Loucy (cell line): ENCODE measurements at regions not wholly inside any gene's neighbourhood (a gene's known extent, or its start where the extent isn't known, plus 50 kb on each side); places are given as distances from the start of the nearest gene placed in this dataset.

ENCODE experiments used
- H2AFZ ChIP-seq: fragments of 200-600 bp; sonication (generic); 2 replicates; pipeline ENCODE4 v1.6.0; 2016; ENCODE audit warnings: antibody characterized with exemption, mild to moderate bottlenecking, low read length, moderate library complexity
- H3F3A ChIP-seq: fragments of 200-600 bp; 2 replicates; pipeline ENCODE4 v1.6.0; 2016; ENCODE audit warnings: antibody characterized with exemption, low read depth, mild to moderate bottlenecking
- H3K27me3 ChIP-seq: fragments of 200-600 bp; sonication (generic); 2 replicates; pipeline ENCODE4 v1.6.1; 2014; ENCODE audit warnings: low read length, mild to moderate bottlenecking; ENCODE audit not compliant: insufficient read depth, poor library complexity, severe bottlenecking
- H3K36me3 ChIP-seq: fragments of 200-600 bp; sonication (generic); 2 replicates; pipeline ENCODE4 v1.6.1; 2016; ENCODE audit warnings: low read length; ENCODE audit not compliant: insufficient read depth
- H3K4me1 ChIP-seq: fragments of 200-600 bp; sonication (generic); 2 replicates; pipeline ENCODE4 v1.5.1; 2014; ENCODE audit warnings: low read length, mild to moderate bottlenecking; ENCODE audit not compliant: insufficient read depth, poor library complexity, severe bottlenecking
- H3K4me2 ChIP-seq: fragments of 200-600 bp; sonication (generic); 2 replicates; pipeline ENCODE4 v1.6.0; 2014; ENCODE audit warnings: antibody characterized with exemption, low read length, low read depth, mild to moderate bottlenecking; ENCODE audit not compliant: poor library complexity, severe bottlenecking
- H3K4me3 ChIP-seq: fragments of 200-600 bp; sonication (generic); 2 replicates; pipeline ENCODE4 v1.5.1; 2014; ENCODE audit warnings: low read length, mild to moderate bottlenecking, mixed read lengths; ENCODE audit not compliant: poor library complexity, severe bottlenecking
- H3K79me2 ChIP-seq: fragments of 200-600 bp; sonication (generic); 2 replicates; pipeline ENCODE4 v1.6.1; 2014; ENCODE audit warnings: low read length; ENCODE audit not compliant: insufficient read depth
- H3K9ac ChIP-seq: fragments of 200-600 bp; sonication (generic); 2 replicates; pipeline ENCODE4 v1.6.0; 2014; ENCODE audit warnings: mild to moderate bottlenecking, low read depth, low read length, moderate library complexity; ENCODE audit not compliant: poor library complexity, severe bottlenecking
- H3K9me2 ChIP-seq: fragments of 200-600 bp; sonication (generic); replicated peaks from 2 replicates; pipeline ENCODE4 v1.6.1; 2016; ENCODE audit warnings: low read depth, low read length, mixed read lengths
- H3K9me3 ChIP-seq: fragments of 200-600 bp; sonication (generic); 2 replicates; pipeline ENCODE4 v1.6.1; 2014; ENCODE audit warnings: mild to moderate bottlenecking, antibody characterized with exemption, low read length, low read depth; ENCODE audit not compliant: insufficient read depth
- H4K20me1 ChIP-seq: fragments of 200-600 bp; sonication (generic); 2 replicates; pipeline ENCODE4 v1.6.0; 2014; ENCODE audit warnings: antibody characterized with exemption, low read length, mild to moderate bottlenecking; ENCODE audit not compliant: insufficient read depth, poor library complexity, severe bottlenecking
- CTCF ChIP-seq: fragments of 200-600 bp; sonication (generic); conservative IDR thresholded peaks from 2 replicates; pipeline ENCODE4 v1.5.1; 2014; ENCODE audit warnings: mild to moderate bottlenecking, antibody characterized with exemption, low read length
- EZH2phosphoT487 ChIP-seq: fragments of 200-600 bp; IDR thresholded peaks from 2 replicates; pipeline ENCODE4 v1.6.1; 2018; ENCODE audit warnings: antibody characterized with exemption, mild to moderate bottlenecking, moderate library complexity, borderline replicate concordance

GRCh38 chr6:6968731-6969552, 138.8 kb upstream of the RREB1 start:
- Histone ChIP-seq H3K4me1 (no peaks in the 10 kb centered on the region), H3K27me3 (no peaks in the 10 kb centered on the region), H3F3A (no peaks in the 10 kb centered on the region), H3K9ac (no peak overlapping the region), H2AFZ (no peak overlapping the region), H3K9me2 (no peaks in the 10 kb centered on the region), H3K4me2 (no peak overlapping the region), H3K79me2 (no peaks in the 10 kb centered on the region), H3K4me3 (no peak overlapping the region), H4K20me1 (no peaks in the 10 kb centered on the region), H3K36me3 (no peaks in the 10 kb centered on the region), H3K9me3 (no peaks in the 10 kb centered on the region)
- TF ChIP-seq EZH2phosphoT487: no peak
- no peak for TF ChIP-seq CTCF

- Histone ChIP-seq H3K4me1 (no peaks in the 10 kb centered on the region), H4K20me1 (no peaks in the 10 kb centered on the region), H3K9me2 (no peaks in the 10 kb centered on the region), H3K4me3 (no peak overlapping the region), H3K4me2 (no peak overlapping the region), H3F3A (no peaks in the 10 kb centered on the region), H3K36me3 (no peaks in the 10 kb centered on the region), H3K9ac (no peak overlapping the region), H2AFZ (no peak overlapping the region), H3K79me2 (no peaks in the 10 kb centered on the region), H3K27me3 (no peaks in the 10 kb centered on the region), H3K9me3 (no peaks in the 10 kb centered on the region)
- TF ChIP-seq EZH2phosphoT487 (no peak), CTCF (no peak)
These were observed 138.0 kb upstream of the RREB1 start for GRCh38 chr6:6969761-6970223.

GRCh38 chr6:6970851-6971250, 136.9 kb upstream of the RREB1 start:
- no peak overlapping the region for H2AFZ ChIP-seq
- no peaks in the 10 kb centered on the region for H3K4me1 ChIP-seq
- H3K9me2 ChIP-seq: no peaks in the 10 kb centered on the region
- no peaks in the 10 kb centered on the region for H3K36me3 ChIP-seq
- H4K20me1 ChIP-seq: no peaks in the 10 kb centered on the region
- H3F3A ChIP-seq: no peaks in the 10 kb centered on the region
- no peak overlapping the region for H3K4me2 ChIP-seq
- no peaks in the 10 kb centered on the region for H3K27me3 ChIP-seq
- H3K9me3 ChIP-seq: no peaks in the 10 kb centered on the region
- no peak overlapping the region for H3K9ac ChIP-seq
- TF ChIP-seq CTCF: no peak
- no peak for TF ChIP-seq EZH2phosphoT487
- H3K79me2 ChIP-seq: no peaks in the 10 kb centered on the region
- H3K4me3 ChIP-seq: no peak overlapping the region
